Activated T-cell treated with anti-CD3 and anti-CD28 coated beads, Interleukin-2, amount 50 U/mL, for 48 hours (primary cell): ENCODE measurements at regions not wholly inside any gene's neighbourhood (a gene's known extent, or its start where the extent isn't known, plus 50 kb on each side); places are given as distances from the start of the nearest gene placed in this dataset.
"Not testable (repeated sequence)": the region's sequence is repeated elsewhere in the genome, so short reads cannot be mapped to it uniquely, and the experiment has no call there.

Experiments used
- DNase-seq, 2 experiments: peaks; one replicate each; pipeline ENCODE4 v3.0.0-alpha.2; 2020

GRCh38 chr20:48461735-48462119 lies 366.1 kb downstream of the PREX1 start:
- DNase-seq: no peak

GRCh38 chr20:48461091-48461734 lies 366.6 kb downstream of the PREX1 start:
- no peak for DNase-seq

GRCh38 chr20:48460681-48461080 lies 367.1 kb downstream of the PREX1 start:
- DNase-seq: no peak

- DNase-seq: no peak
Observed at GRCh38 chr20:48459722-48460395, 367.9 kb downstream of the PREX1 start.

- no peak for DNase-seq
Observed at GRCh38 chr20:48458601-48459385, 369.0 kb downstream of the PREX1 start.

- no peak for DNase-seq
Observed at GRCh38 chr20:48458003-48458377, 369.8 kb downstream of the PREX1 start.

GRCh38 chr20:48457193-48458002 lies 370.4 kb downstream of the PREX1 start:
- no peak for DNase-seq

- DNase-seq: no peak
Observed at GRCh38 chr20:48456366-48457192, 371.2 kb downstream of the PREX1 start.

- DNase-seq: no peak
Observed at GRCh38 chr20:48455651-48456365, 372.0 kb downstream of the PREX1 start.

GRCh38 chr20:48454671-48455490 lies 372.9 kb downstream of the PREX1 start:
- no peak for DNase-seq

GRCh38 chr20:48453477-48454093 lies 374.2 kb downstream of the PREX1 start:
- no peak for DNase-seq

GRCh38 chr20:48451401-48451800 lies 376.4 kb downstream of the PREX1 start:
- DNase-seq: no peak

GRCh38 chr20:48448666-48449600 lies 378.9 kb downstream of the PREX1 start:
- no peak for DNase-seq

GRCh38 chr20:48447456-48447855 lies 380.3 kb downstream of the PREX1 start:
- DNase-seq: no peak

- DNase-seq: no peak
Observed at GRCh38 chr20:48445827-48446226, 382.0 kb downstream of the PREX1 start.

- no peak for DNase-seq
Observed at GRCh38 chr20:48444249-48444648, 383.6 kb downstream of the PREX1 start.

GRCh38 chr20:48440916-48441315 lies 386.9 kb downstream of the PREX1 start:
- no peak for DNase-seq

GRCh38 chr20:48440261-48440660 lies 387.5 kb downstream of the PREX1 start:
- not testable (repeated sequence) for DNase-seq

- no peak for DNase-seq
Observed at GRCh38 chr20:48437146-48437545, 390.7 kb downstream of the PREX1 start.
